PC-3 (cell line): ENCODE measurements at regions not wholly inside any gene's neighbourhood (a gene's known extent, or its start where the extent isn't known, plus 50 kb on each side); places are given as distances from the start of the nearest gene placed in this dataset.

ENCODE experiments used
- ATAC-seq: fragments of 200-7000 bp; cut with Tn5 transposase; 2 replicates; pipeline ENCODE4 v1.9.1; 2020; ENCODE audit warnings: mild to moderate bottlenecking, moderate library complexity
- BruUV-seq: library from RNA; stranded (reverse); fragments of 400-500 nt; replicated peaks from 2 replicates; lab custom pipeline; 2021; lab: Mats Ljungman, UMichigan
- CTCF ChIA-PET: fragments of 300-600 bp; sonication (Branson Sonifier 250); formaldehyde crosslinking; loops from one replicate; lab custom pipeline; 2022; ENCODE audit warnings: antibody characterized with exemption; lab: Charles Lee
- POLR2A ChIA-PET: fragments of 300-600 bp; sonication (Branson Sonifier 250); formaldehyde crosslinking; loops from one replicate; lab custom pipeline; 2022; ENCODE audit warnings: antibody characterized with exemption; ENCODE audit not compliant: unreplicated experiment; lab: Charles Lee
- DNase-seq: peaks from one replicate; pipeline ENCODE4 v3.0.0-alpha.2; 2015
- H2AFZ ChIP-seq: fragments of 300-600 bp; sonication (generic); 2 replicates; pipeline ENCODE4 v1.6.0; 2016; ENCODE audit warnings: antibody characterized with exemption, low read length
- H3F3A ChIP-seq: fragments of 300-600 bp; sonication (generic); one replicate; pipeline ENCODE4 v1.6.0; 2017; ENCODE audit warnings: antibody characterized with exemption, low read length, control low read depth, mild to moderate bottlenecking; ENCODE audit not compliant: unreplicated experiment
- H3K27ac ChIP-seq: fragments of 300-600 bp; sonication (generic); 2 replicates; pipeline ENCODE4 v1.5.1; 2016; ENCODE audit warnings: mild to moderate bottlenecking, low read length
- H3K27me3 ChIP-seq: fragments of 300-600 bp; sonication (generic); 2 replicates; pipeline ENCODE4 v1.6.1; 2016; ENCODE audit warnings: low read length, mixed read lengths
- H3K36me3 ChIP-seq: fragments of 300-600 bp; sonication (generic); 2 replicates; pipeline ENCODE4 v1.6.1; 2016; ENCODE audit warnings: low read depth, mixed run types, low read length, mixed read lengths
- H3K4me1 ChIP-seq: fragments of 300-600 bp; sonication (generic); 2 replicates; pipeline ENCODE4 v1.5.1; 2016; ENCODE audit warnings: low read length; ENCODE audit not compliant: insufficient read depth
- H3K4me2 ChIP-seq: fragments of 300-600 bp; sonication (generic); 2 replicates; pipeline ENCODE4 v1.6.0; 2016; ENCODE audit warnings: low read length
- H3K4me3 ChIP-seq: fragments of 300-600 bp; sonication (generic); 2 replicates; pipeline ENCODE4 v1.5.1; 2016; ENCODE audit warnings: mild to moderate bottlenecking, low read length, mixed read lengths
- H3K79me2 ChIP-seq: fragments of 300-600 bp; sonication (generic); 2 replicates; pipeline ENCODE4 v1.6.1; 2017; ENCODE audit warnings: low read length, mixed read lengths
- H3K9ac ChIP-seq: fragments of 300-600 bp; sonication (generic); 2 replicates; pipeline ENCODE4 v1.6.0; 2016; ENCODE audit warnings: mild to moderate bottlenecking, low read length
- H3K9me2 ChIP-seq: fragments of 300-600 bp; sonication (generic); replicated peaks from 2 replicates; pipeline ENCODE4 v1.6.1; 2016; ENCODE audit warnings: mixed run types, low read length, mixed read lengths
- H3K9me3 ChIP-seq: fragments of 300-600 bp; sonication (generic); 2 replicates; pipeline ENCODE4 v1.6.1; 2016; ENCODE audit warnings: low read length, mixed read lengths
- H4K20me1 ChIP-seq: fragments of 300-600 bp; sonication (generic); 2 replicates; pipeline ENCODE4 v1.6.1; 2016; ENCODE audit warnings: low read length, mixed read lengths
- CTCF ChIP-seq: fragments of 300-600 bp; sonication (generic); conservative IDR thresholded peaks from 2 replicates; pipeline ENCODE4 v1.5.1; 2017; ENCODE audit warnings: antibody characterized with exemption, low read depth, mild to moderate bottlenecking, low read length
- EZH2 ChIP-seq: fragments of 300-600 bp; sonication (generic); IDR thresholded peaks from one replicate; pipeline ENCODE4 v1.6.1; 2017; ENCODE audit warnings: antibody characterized with exemption, mild to moderate bottlenecking, low read length; ENCODE audit not compliant: unreplicated experiment
- EZH2phosphoT487 ChIP-seq: fragments of 300-600 bp; sonication (generic); IDR thresholded peaks from 2 replicates; pipeline ENCODE4 v1.6.1; 2018; ENCODE audit warnings: mild to moderate bottlenecking, antibody characterized with exemption, low read length, borderline replicate concordance
- intact Hi-C: fragments of 100-400 bp; cut with micrococcal nuclease; formaldehyde crosslinking; loops from 2 replicates; pipeline ENCODE4 v1.9.0; 2023

GRCh38 chr13:111926501-111927180, 140.3 kb upstream of the SOX1 start:
- Histone ChIP-seq H3K4me2 (no peak overlapping the region), H3K36me3 (no peaks in the 10 kb centered on the region), H3K4me3 (no peak overlapping the region), H3K9ac (no peak overlapping the region), H3K9me2 (no peaks in the 10 kb centered on the region), H3K27me3 (peaks cover 56% of the 10 kb centered on the region), H3K79me2 (no peaks in the 10 kb centered on the region), H3F3A (no peaks in the 10 kb centered on the region), H4K20me1 (no peaks in the 10 kb centered on the region), H3K4me1 (no peaks in the 10 kb centered on the region), H2AFZ (no peak overlapping the region), H3K9me3 (no peaks in the 10 kb centered on the region), H3K27ac (no peak overlapping the region)
- CTCF ChIA-PET = no interaction called here
- no TSS peak for BruUV-seq
- DNase-seq (no peak), ATAC-seq (no peak)
- POLR2A ChIA-PET = no interaction called here
- TF ChIP-seq EZH2 = no peak
- no peak for TF ChIP-seq EZH2phosphoT487
- no peak for TF ChIP-seq CTCF
- intact Hi-C loops = no loop called here

GRCh38 chr13:111927181-111927540, 139.8 kb upstream of the SOX1 start:
- H3K4me2 ChIP-seq = no peak overlapping the region
- BruUV-seq = no TSS peak
- no peaks in the 10 kb centered on the region for H4K20me1 ChIP-seq
- peaks cover 51% of the 10 kb centered on the region for H3K27me3 ChIP-seq
- ATAC-seq = no peak
- no peaks in the 10 kb centered on the region for H3K4me1 ChIP-seq
- no peak for DNase-seq
- H3K36me3 ChIP-seq = no peaks in the 10 kb centered on the region
- CTCF ChIA-PET = no interaction called here
- no peaks in the 10 kb centered on the region for H3F3A ChIP-seq
- no peak overlapping the region for H3K9ac ChIP-seq
- no peaks in the 10 kb centered on the region for H3K9me3 ChIP-seq
- no peak overlapping the region for H2AFZ ChIP-seq
- POLR2A ChIA-PET = no interaction called here
- H3K79me2 ChIP-seq = no peaks in the 10 kb centered on the region
- H3K27ac ChIP-seq = no peak overlapping the region
- TF ChIP-seq EZH2 (no peak), CTCF (no peak), EZH2phosphoT487 (no peak)
- H3K4me3 ChIP-seq = no peak overlapping the region
- intact Hi-C loops = no loop called here
- no peaks in the 10 kb centered on the region for H3K9me2 ChIP-seq

- intact Hi-C loops = no loop called here
- ChIA-PET POLR2A (no interaction called here), CTCF (no interaction called here)
- Histone ChIP-seq H3K4me2 (no peak overlapping the region), H3F3A (no peaks in the 10 kb centered on the region), H3K9ac (no peak overlapping the region), H3K9me2 (no peaks in the 10 kb centered on the region), H3K27me3 (peaks cover 44% of the 10 kb centered on the region), H3K4me1 (no peaks in the 10 kb centered on the region), H3K36me3 (no peaks in the 10 kb centered on the region), H2AFZ (no peak overlapping the region), H3K4me3 (no peak overlapping the region), H3K27ac (no peak overlapping the region), H3K9me3 (no peaks in the 10 kb centered on the region), H4K20me1 (no peaks in the 10 kb centered on the region), H3K79me2 (no peaks in the 10 kb centered on the region)
- DNase-seq (no peak), ATAC-seq (no peak)
- TF ChIP-seq CTCF (no peak), EZH2phosphoT487 (no peak), EZH2 (no peak)
- no TSS peak for BruUV-seq
Measured at GRCh38 chr13:111929036-111929616, 137.8 kb upstream of the SOX1 start.
